ENCODE measurements at regions not wholly inside any gene's neighbourhood (a gene's known extent, or its start where the extent isn't known, plus 50 kb on each side); places are given as distances from the start of the nearest gene placed in this dataset.

DNA sequence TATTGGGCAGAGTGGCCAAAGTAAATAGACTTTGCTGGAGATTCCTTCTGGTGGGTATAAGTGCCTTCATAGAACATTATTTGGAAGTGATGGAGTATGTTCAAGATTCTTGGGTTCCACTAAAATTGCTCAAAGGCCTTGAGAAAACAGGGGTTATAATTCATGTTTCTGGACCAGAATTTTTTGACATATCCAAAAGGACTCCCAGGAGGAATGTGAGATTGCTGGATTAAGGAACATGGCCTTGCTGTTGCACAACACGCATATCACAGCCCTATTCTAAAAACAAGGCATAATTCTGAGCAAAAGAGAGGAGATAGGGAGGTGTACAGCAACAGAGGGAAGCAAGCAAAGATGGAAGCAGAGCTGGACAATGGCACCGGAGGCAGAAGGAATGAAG lies 111.7 kb upstream of the TNP1 start:
- no peak for TF ChIP-seq EZH2 (IDR thresholded peaks at IDR 0.05; ENCODE audit: low read depth, unreplicated experiment)
- TF ChIP-seq, protein P1, sequence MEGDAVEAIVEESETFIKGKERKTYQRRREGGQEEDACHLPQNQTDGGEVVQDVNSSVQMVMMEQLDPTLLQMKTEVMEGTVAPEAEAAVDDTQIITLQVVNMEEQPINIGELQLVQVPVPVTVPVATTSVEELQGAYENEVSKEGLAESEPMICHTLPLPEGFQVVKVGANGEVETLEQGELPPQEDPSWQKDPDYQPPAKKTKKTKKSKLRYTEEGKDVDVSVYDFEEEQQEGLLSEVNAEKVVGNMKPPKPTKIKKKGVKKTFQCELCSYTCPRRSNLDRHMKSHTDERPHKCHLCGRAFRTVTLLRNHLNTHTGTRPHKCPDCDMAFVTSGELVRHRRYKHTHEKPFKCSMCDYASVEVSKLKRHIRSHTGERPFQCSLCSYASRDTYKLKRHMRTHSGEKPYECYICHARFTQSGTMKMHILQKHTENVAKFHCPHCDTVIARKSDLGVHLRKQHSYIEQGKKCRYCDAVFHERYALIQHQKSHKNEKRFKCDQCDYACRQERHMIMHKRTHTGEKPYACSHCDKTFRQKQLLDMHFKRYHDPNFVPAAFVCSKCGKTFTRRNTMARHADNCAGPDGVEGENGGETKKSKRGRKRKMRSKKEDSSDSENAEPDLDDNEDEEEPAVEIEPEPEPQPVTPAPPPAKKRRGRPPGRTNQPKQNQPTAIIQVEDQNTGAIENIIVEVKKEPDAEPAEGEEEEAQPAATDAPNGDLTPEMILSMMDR (conservative IDR thresholded peaks at IDR 0.05; ENCODE audit: low read depth in 2 of 2) = no peak
- no peak for TF ChIP-seq JUNB (IDR thresholded peaks at IDR 0.05; ENCODE audit: unreplicated experiment)
- no peak for TF ChIP-seq POLR2AphosphoS5 (IDR thresholded peaks at IDR 0.05; ENCODE audit: low read depth)
- TF ChIP-seq, protein P2, sequence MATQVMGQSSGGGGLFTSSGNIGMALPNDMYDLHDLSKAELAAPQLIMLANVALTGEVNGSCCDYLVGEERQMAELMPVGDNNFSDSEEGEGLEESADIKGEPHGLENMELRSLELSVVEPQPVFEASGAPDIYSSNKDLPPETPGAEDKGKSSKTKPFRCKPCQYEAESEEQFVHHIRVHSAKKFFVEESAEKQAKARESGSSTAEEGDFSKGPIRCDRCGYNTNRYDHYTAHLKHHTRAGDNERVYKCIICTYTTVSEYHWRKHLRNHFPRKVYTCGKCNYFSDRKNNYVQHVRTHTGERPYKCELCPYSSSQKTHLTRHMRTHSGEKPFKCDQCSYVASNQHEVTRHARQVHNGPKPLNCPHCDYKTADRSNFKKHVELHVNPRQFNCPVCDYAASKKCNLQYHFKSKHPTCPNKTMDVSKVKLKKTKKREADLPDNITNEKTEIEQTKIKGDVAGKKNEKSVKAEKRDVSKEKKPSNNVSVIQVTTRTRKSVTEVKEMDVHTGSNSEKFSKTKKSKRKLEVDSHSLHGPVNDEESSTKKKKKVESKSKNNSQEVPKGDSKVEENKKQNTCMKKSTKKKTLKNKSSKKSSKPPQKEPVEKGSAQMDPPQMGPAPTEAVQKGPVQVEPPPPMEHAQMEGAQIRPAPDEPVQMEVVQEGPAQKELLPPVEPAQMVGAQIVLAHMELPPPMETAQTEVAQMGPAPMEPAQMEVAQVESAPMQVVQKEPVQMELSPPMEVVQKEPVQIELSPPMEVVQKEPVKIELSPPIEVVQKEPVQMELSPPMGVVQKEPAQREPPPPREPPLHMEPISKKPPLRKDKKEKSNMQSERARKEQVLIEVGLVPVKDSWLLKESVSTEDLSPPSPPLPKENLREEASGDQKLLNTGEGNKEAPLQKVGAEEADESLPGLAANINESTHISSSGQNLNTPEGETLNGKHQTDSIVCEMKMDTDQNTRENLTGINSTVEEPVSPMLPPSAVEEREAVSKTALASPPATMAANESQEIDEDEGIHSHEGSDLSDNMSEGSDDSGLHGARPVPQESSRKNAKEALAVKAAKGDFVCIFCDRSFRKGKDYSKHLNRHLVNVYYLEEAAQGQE (IDR thresholded peaks at IDR 0.05; ENCODE audit: unreplicated experiment) = no peak
- no peak for TF ChIP-seq EZH2phosphoT487 (IDR thresholded peaks at IDR 0.05; ENCODE audit: unreplicated experiment)
- TF ChIP-seq CREB1 (CRISPR knock-in tag; IDR thresholded peaks at IDR 0.05; ENCODE audit: low read depth) = no peak
- no peak for TF ChIP-seq ZNF331 (CRISPR knock-in tag; IDR thresholded peaks at IDR 0.05; ENCODE audit: low read depth)
